Right renal cortex interstitium (tissue), 3 donors: ENCODE measurements at regions not wholly inside any gene's neighbourhood (a gene's known extent, or its start where the extent isn't known, plus 50 kb on each side); places are given as distances from the start of the nearest gene placed in this dataset.
A peak's percentile ranks its signal among the peaks of the same experiment; 100 is the strongest.

Experiments
- DNase-seq, 3 donors: peaks; one replicate each; pipeline ENCODE4 v3.0.0-alpha.2; 2013; ENCODE audit warnings: low read depth in 3 of 3, low spot score in 2 of 3

DNA sequence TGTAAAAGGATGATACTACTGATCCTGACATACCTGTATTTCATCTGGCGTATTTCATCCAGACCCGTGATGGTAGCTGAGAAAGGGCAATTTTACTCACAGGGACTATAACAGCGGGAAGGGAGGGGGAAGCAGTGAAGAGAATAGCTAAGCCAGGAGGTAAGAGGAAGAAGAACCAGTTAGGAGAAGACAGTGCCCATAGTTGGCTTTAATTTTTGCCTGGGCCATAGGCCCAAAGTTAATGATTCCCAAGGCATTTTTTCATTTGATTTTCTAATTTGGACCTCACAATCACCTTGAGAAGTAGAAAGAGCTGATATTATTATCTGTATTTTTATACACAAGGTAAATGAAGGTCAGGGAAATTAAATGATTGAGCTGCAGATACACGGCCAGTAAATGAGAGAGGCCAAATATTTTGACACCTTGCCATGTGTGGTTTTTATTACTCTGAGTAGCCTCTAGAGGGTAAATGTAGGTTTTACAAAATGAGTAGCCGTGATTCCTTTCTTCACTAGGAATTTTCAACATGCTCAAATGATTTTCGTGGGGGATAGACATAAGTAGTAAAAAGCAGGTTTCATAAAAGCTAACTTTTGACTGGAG is 382.2 kb downstream of the FUT8 start:
- no peak for DNase-seq

DNA sequence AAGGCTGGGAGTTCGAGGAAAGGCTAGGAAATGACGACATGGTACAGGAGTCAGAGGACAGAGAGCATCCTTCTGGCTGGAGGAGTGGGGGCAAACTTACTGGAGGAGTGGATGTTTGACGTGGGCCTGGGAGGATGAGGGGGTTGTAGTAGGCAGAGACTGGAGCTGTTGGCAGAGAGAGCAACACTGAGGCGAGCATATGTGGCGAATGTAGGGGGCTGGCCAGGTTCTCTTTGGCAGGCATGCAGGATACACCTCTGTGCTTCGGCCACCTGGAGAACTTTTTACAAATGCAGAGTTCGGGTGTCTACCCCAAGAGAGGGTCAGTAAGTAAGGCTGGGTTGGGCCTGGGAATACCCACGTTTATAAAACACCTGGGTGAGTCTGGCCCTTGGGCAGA is 385.7 kb downstream of the FUT8 start:
- DNase-seq: no peak

DNA sequence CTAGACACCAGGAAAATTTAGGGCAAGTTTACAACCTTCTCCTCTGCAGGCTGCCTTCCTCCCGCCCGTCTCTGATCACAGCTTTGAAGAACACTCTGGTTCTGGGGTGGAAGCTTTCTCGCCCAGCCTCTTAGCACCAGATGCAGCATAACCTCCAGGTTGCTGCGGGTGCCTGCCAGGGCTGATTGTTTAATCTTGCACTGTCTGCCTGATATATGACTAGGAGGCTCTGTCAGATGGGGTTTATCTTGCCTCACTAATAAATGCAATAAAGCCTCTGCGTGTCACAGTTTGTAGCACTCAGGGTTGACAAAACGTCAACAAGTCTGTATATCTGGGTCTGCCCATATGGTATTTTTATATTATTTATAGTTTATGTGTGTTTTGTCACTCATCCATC is 388.2 kb downstream of the FUT8 start:
- DNase-seq: no peak

DNA sequence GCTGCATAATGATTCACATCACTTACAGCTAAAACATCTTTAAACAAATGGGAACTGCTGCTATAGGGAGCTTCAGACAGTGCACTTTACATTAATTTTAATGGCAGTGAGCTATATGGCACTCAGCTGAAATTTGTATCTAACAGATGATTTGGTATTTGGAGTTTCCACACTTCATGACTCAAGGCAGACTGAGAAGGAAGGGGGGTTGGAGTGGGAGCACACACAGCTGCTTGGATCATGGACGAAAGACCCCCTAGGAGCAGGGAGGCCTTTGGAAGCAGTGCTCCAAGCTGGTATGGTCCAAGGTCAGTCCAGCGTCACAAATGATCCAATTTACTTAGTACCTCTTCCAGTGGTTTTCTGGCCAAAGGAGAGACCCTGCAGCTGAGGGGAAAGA is 389.7 kb downstream of the FUT8 start:
- no peak for DNase-seq

DNA sequence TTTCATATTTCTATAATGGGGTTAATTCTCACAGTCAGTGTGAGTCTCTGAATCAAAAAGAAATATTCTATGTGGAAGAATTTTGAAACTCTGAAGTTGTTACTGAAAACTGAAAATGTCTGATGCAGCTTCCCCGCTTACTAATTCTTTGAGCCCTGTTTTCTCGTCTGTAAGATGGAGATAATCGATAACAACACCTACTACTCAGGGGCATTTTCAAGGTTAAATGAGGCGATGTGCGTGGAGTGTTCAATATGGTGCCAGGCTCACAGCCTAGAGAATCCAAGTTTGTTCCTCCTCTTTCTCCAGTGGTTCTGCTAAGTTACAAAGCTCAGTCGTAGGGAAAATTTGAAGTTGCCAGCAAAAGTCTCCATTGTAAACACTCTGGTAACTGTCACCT is 391.4 kb downstream of the FUT8 start:
- DNase-seq: no peak

DNA sequence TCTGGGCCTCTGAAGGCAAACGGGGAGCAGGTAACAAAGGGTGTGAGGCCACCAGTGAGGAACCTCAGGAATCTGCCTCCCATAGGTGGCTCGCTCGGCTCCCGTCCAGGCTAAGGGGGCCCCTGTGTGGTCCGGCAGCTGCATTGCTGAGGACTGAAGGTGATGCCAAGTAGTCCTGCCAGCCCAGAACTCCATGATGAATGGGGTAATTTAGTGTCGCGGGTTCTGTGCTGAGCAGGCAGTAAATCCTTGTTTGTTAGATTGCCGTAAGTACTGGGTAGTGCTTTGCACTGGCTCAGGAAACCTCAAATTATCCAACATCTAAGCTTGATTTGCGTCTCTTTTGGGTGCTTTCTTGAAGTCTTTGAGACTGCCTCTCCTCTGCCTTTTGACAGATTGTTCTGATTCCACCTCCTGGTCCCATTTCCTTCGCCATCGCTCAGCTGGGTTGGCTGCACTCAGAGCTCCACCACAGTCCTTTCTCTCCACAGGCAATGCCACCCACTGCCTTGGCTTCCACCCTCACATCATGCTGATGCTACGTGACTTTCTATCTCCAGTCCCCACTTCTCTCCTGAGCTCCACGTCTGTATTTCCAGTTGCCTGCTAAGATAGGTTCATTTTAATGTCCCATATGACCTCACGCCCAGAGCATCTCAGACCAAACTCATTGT is 392.0 kb downstream of the FUT8 start:
- no peak for DNase-seq

DNA sequence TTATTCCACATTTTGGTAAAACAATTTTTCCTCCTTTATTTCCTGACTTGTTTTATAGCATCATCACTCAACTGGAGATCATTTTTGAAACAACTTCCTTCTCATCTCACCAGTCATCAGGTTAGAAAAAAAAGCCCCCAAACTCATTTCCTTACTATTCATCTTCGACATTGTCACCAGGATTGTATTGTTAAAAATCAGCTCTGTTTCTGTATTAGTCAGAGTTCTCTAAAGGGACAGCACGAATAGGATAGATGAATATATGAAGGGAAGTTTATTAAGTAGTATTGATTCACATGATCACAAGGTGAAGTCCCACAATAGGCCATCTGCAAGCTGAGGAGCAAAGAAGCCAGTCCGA is 392.6 kb downstream of the FUT8 start:
- no peak for DNase-seq

DNA sequence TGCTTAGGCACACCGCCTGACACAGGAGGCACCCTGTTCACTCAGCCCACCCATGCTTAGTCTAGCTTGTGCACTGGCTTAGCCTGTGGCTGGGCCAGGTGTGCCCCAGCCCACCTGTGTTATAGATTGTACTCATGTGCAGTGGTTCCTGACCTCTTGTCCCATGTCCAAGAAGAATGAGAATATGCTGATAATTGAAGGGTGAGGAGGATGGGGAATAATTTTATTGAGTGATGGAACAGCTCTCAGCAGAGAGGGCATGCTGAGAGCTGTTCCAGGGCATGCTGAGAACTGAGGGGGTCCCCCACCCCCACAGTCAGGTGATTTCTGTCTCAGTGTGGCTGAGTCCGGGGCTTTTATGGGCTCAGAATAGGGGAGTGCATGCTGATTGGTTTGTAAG is 395.9 kb downstream of the FUT8 start:
- DNase-seq: no peak

DNA sequence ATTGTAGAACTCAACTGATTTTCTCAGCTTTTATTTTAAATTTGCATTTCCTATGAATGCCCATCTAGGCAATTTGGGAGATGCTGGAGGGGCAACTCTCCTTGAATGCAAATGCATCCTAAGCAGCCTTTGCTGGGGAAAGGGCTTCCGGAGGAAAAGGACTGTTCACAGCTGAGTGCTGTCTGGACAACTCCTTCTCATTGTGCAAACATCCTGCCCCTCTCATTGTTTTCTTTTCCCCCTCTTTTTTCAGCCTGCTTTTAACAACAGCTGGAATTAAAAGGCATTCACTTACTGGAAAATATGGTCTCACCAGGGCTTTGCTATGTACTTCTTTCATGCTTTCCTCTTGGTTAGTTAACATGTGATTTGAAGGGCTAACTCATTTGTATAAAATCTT is 397.8 kb downstream of the FUT8 start:
- no peak for DNase-seq

DNA sequence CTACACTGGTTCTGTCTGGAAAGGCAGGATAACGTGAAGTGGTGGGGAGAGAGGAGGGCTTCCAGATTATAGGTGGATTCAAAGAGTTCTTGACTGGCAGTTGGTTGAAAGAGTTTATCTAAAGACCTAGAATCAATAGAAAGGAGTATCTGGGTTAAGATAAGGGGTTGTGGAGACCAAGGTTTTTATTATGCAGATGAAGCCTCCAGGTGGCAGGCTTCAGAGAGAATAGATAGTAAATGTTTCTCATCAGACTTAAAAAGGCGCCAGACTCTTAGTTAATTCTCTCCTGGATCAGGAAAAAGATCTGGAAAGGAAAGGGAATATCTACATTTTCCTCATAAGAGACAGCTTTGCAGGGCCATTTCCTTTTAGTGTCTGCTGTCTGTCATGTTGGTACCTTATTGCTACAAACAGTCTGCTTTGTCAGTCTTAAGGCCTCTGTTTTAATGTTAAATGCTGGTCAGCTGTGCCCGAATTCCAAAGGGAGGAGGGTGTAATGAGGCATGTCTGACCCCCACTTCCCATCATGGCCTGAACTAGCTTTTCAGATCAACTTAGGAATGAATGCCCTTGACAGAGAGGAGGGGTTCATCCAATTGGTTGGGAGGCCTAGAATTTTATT is 401.3 kb downstream of the FUT8 start:
- DNase-seq: no peak

DNA sequence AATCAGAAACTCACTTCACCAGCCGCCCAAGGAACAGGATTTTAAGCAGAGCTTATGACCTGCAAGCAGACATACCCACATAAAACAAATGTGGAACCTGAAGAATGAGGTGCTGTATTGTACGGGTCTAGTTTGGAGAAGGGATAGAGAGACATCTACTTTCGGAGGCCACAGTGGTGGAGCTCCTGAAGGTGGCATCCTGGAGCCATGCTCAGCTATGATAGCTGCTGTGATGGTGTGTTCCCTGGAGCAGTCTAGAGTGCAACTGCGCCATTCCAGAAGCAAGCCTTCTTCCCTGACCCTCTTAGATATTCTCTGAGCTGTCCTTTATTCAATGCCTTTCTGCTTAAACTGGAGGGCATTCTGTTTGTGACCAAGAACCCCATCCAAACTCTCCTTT is 402.6 kb downstream of the FUT8 start:
- no peak for DNase-seq

DNA sequence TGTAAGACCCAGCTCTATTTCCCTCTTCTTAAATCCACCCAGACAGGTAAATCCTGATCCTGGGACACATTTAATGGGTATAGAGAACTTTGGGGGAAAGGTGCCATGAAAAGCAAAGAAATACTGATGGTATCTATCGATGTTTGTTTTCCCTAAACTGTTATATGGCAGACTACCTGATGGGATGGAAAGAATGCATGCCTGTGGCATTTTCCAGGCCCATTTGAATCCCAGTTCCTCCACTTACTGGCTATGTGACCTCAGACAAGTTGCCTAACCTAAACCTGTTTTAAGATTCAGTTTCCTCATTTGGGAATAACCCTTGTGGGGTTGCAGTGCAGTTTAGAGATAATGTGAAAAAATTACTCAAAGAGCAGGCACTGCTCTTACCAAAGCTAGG is 404.5 kb downstream of the FUT8 start:
- DNase-seq: no peak

DNA sequence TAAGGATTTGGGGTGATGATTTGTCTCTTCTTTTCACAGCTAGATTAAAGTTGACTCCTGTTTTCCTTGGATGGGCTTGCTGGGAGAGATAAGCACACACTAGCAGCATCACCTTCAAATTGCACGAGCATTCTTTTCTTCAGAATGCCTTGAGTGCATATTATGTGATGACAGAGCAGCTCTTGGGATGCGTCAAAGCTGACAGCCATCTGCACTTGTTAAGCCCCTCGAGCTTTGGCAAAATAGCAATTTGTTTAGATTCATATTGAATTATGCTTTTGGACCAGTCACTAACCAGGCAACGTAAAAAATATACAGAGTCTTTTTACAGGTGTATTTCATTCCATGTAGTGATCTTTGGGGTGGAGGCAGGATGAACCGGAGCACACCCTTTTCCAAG is 407.0 kb downstream of the FUT8 start:
- DNase-seq: no peak

DNA sequence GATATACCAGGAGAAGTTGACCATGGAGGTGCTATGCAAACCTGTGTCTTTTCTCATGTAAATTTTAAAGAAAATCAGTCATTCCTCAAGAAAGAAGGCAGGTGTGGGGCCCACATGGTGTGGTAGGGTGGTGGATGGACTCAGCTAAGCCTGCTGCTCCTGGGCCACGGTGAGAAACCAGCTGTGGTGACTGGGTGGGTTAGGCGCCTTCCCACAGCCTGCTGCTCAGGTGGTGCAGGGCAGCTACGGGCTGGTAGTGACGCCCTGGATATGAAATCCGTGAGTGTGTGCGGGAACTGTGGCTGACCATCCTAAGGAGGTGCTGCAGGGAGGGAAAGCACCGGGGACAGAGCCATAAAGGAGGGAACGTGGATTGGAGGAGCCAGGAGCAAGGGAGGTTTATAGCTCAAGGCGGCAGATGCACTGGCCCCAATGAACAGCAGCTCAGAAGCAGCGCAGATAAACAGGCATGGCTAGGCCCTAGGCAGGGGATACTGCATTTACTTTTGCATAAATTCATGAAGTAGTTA is 408.8 kb downstream of the FUT8 start:
- no peak for DNase-seq

DNA sequence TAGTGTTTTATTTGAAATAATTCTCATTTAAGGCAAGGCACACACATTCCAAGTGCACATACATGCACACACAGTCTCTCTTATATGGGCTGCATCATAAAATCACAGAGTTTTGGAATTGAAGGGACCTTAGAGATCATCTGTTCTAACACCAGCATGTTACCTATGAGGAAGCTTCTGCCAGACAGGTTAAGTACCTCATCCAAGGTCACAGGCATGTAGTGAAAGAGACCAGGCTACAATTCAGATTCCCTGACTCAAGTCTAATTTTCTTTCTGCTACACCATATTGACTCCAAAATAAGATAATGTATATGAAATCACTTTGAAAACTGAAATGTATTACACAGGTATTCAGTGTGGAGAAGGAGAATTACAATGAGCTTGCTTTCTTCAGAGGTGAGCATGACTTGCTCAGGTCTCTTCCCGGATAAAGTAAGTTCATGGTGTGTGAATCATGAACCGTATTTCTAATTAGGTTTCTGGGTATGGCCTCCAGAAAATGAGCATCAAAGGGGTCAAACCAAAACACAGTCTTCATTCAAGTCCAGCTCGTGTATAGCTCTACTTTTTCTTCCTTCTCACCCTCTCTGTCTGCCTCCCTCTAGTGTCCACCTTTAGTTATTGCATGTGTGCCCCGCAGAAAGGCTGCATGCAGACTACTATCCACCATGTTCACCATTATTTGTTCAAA is 411.9 kb downstream of the FUT8 start:
- peak in 2 of 3 donors; percentile 18 to 27 for DNase-seq

DNA sequence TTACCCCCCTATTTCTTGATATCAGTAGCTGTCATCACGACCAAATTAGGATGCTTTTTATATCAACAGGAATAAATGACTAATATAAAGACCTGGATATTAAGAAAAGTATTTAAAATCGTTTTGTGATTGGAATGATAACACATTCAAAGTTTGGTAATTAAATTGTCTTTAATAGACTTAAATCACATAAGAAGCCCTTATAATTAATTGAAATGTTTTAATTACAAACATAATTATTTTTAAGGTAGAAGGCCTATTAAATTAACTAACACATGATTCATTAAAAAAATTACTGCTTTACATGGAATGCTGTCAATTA is 412.4 kb downstream of the FUT8 start:
- no peak for DNase-seq

DNA sequence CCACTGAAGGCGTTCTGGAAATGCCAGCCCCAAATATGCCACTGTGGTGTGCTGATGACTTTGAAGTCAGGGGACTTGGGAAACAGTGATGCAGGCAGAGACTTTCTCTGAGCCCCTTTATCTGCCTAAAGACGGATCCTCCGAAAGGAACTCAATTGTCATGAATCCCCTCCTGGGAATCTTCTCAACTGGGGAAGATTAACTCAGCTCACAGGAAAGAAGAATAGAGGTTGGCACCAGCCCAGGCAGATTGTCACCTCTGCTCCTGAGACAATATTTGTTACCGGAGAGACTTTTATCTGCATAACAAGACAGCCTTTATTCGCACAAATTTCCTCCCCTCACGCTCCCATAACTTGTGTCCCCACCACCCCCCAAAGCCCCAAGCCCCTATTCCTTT is 414.4 kb downstream of the FUT8 start:
- no peak for DNase-seq

DNA sequence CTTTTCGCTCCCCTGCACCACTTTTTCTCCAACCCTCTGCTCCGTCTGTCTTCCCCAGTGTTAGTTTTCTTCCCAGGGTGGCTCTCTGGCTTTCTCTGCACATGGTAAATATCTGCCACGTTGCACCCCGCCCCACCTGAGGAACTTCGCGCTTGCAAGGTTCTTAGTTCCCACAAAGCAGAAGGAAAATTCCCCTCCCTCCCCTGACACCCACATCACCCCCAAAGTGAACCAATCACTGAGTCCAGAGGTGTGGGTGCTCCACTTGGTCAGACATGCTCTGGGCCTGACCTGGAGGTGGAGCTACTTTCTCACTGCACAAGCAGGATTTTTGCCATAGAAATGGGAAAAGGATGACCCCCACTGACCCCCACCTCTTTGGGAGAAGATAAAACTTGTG is 415.0 kb downstream of the FUT8 start:
- no peak for DNase-seq

DNA sequence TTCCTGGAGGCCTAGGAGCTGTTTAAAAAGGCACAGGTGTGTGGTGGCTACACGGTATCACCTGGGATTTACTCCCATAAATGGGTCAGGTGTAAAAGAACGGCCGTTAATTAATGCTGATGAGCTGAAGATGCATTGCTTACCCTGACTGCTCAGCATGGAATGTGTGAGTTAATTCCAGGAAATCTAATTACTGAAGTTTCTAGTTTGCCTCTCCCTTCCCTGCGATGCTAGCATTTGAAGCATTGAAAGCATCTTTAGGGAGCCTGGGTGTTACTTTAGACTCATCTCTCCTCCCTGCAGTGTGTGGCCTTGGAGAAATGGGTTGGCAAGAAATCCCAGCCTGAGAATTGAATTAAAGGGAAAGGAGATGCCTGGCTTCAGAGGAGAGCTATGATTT is 415.9 kb downstream of the FUT8 start:
- DNase-seq: no peak

DNA sequence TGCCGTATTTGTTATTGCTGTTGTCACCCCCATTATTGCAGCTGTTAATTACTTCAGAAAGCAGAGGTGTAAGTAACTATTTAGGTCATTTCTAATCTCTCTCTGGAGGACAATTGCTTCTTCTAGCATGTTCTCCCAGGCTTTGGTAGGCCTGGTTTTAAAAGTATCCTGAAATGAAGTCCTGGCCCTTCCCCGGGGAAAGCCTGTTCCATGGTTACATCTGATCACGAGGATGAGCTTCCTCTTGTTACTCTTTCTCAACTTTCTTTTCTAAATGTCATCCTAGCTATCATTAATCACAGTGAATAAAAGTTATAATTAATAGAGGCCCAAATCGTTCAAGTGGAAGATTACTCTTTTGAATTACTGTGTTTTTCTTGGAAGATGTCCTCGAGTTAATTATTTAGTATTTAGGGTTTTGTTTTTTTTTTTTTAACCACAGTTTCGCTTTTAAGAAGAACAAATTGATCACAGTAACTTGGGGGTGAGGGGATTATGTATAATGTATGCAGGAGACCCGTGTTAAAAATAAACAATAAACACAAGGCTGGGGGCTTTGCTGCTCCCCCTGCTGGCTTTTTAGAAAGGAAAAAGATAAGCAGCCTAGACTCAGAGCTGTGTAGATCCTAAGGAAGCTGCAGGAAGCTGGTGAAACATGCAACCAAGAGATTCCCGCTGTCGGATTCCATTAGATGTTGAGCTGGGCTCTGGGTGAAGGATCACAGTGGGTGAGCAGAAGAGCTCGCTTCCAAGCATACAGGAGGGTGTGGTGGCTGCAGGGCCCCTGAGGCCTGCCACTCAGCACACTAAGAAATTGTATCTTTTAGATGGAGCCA is 420.1 kb downstream of the FUT8 start:
- DNase-seq: peak; percentile 10 to 23 (median 19)

DNA sequence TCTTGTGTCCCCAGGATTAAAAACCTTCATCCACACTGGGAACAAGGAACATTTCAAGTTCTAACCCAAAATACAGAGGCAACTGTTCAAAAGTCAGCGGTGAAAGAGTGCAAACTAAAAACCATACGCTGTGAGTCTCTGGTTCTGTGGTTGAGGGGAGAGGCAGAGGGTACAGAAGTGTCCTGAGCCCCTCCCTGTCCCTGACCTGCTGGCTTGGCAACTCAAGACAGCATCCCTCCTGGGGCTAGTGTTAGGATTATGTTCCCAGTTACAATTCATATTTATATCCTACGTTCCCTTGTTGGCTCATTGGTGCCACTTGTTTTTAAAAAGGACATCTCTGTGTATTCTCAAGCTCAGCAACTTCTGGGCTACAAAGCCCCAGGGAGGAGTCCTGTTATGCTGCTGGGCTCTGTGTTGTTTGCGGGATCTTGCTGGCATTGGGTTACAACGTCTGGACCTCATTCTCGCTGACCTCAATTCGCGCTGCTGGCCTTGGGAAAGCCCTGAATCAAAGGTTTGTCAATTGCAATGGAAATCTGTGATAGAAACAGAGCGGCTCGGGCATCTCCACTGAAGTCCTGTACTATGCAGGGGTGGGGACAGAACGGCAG is 420.8 kb downstream of the FUT8 start:
- no peak for DNase-seq
